Common myeloid progenitor, CD34-positive (primary cell): ENCODE measurements at regions not wholly inside any gene's neighbourhood (a gene's known extent, or its start where the extent isn't known, plus 50 kb on each side); places are given as distances from the start of the nearest gene placed in this dataset.

Source experiments
- CTCF ChIA-PET: fragments of 350-600 bp; sonication (Branson Sonifier 250); formaldehyde crosslinking; loops from one replicate; lab custom pipeline; 2021; ENCODE audit warnings: antibody characterized with exemption; lab: Charles Lee
- POLR2A ChIA-PET: fragments of 350-600 bp; sonication (Branson Sonifier 250); formaldehyde crosslinking; loops from one replicate; lab custom pipeline; 2021; ENCODE audit warnings: antibody characterized with exemption; lab: Charles Lee
- DNase-seq, 3 donors: peaks; one replicate each; pipeline versions ENCODE4 v3.0.0 to v3.0.0-alpha.2; 2013
- H3K27ac ChIP-seq, 2 experiments: 1 replicate in 1 of 2; 2 replicates in 1 of 2; pipeline ENCODE4 v1.7.0; 2013; ENCODE audit warnings: inconsistent platforms in 2 of 2, low read length in 2 of 2, mild to moderate bottlenecking in 2 of 2, low read depth in 1 of 2, moderate library complexity in 1 of 2; ENCODE audit not compliant: severe bottlenecking in 2 of 2, insufficient read depth in 1 of 2, poor library complexity in 1 of 2
- H3K27me3 ChIP-seq, 5 experiments: replicated peaks in 2 of 5; 1 replicate in 3 of 5; 2 replicates in 2 of 5; pipeline versions ENCODE4 v1.6.1 to v1.7.0; 2013; ENCODE audit warnings: low read length in 4 of 5, mild to moderate bottlenecking in 2 of 5, moderate library complexity in 2 of 5, inconsistent platforms in 1 of 5; ENCODE audit not compliant: insufficient read depth in 5 of 5, control insufficient read depth in 4 of 5
- H3K36me3 ChIP-seq, 4 experiments: 1 replicate in 2 of 4; 2 replicates in 2 of 4; pipeline versions ENCODE4 v1.6.1 to v1.7.0; 2013; ENCODE audit warnings: low read length in 3 of 4, control low read depth in 1 of 4, mild to moderate bottlenecking in 1 of 4; ENCODE audit not compliant: control insufficient read depth in 4 of 4, insufficient read depth in 4 of 4
- H3K4me1 ChIP-seq, 4 experiments: 1 replicate in 3 of 4; 2 replicates in 1 of 4; pipeline versions ENCODE4 v1.6.1 to v1.7.1; 2013; ENCODE audit warnings: low read length in 3 of 4, mild to moderate bottlenecking in 3 of 4, control low read depth in 1 of 4, inconsistent platforms in 1 of 4, moderate library complexity in 1 of 4; ENCODE audit not compliant: control insufficient read depth in 4 of 4, insufficient read depth in 4 of 4; ENCODE audit errors: control extremely low read depth in 1 of 4
- H3K4me3 ChIP-seq, 7 experiments: 1 replicate in 4 of 7; 2 replicates in 3 of 7; pipeline versions ENCODE4 v1.5.1 to v1.7.0; 2013; ENCODE audit warnings: mild to moderate bottlenecking in 7 of 7, low read length in 6 of 7, moderate library complexity in 6 of 7, inconsistent platforms in 2 of 7, low read depth in 2 of 7, control low read depth in 1 of 7; ENCODE audit not compliant: insufficient read depth in 4 of 7, control insufficient read depth in 1 of 7; ENCODE audit errors: extremely low read depth in 1 of 7
- H3K9me3 ChIP-seq, 5 experiments: 1 replicate in 4 of 5; 2 replicates in 1 of 5; pipeline versions ENCODE4 v1.6.1 to v1.7.1; 2013; ENCODE audit warnings: low read length in 4 of 5, mild to moderate bottlenecking in 2 of 5, inconsistent platforms in 1 of 5, low read depth in 1 of 5, moderate library complexity in 1 of 5; ENCODE audit not compliant: control insufficient read depth in 4 of 5, insufficient read depth in 2 of 5; ENCODE audit errors: control extremely low read depth in 1 of 5
- WGBS: methylation state at CpG from one replicate; pipeline ENCODE4 v1.1.5; 2013; ENCODE audit not compliant: insufficient coverage; 5-methylcytosine and 5-hydroxymethylcytosine counted together

DNA sequence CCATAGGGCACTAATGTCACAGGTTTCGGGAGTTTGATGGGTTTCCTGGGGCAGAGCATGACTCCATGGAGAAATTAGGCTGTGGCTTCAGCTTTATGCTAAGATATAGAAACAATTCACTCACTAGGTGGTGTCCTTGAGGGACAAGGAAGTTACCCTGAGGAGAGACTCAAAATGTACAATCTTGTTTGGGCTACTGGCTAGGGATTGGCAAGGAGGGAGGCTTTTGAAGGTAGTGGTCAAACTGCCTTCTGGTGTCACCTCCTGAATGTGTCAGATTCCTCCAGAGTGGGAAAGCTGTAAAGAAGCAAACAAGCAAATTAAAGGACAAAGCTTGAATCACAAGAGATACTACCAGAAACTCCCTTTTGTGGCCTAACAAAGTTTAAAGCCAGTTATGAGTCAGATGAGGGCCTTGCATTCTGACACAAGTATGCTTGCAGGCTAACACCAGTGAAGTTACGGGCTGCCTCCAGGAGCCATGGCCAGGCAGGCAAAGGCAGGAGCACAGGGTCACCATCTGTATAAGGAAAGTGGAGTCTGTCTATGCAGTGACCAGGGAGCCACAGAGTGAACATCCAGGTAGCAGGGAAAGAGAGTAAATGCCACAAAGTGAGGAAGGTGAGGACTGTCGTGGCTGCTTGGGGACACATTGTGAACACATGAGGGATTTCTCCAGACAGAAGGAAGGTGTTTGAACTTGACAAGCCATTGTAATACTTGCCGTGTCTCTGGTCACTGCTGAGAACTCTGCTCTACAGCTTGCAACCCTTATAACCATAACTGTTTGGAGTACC lies 107.7 kb upstream of the DTNBP1 start:
- H3K27me3 ChIP-seq, result no peaks in the 10 kb centered on the region
- H3K4me1 ChIP-seq, result no peaks in the 10 kb centered on the region
- WGBS, result 81% methylated on average over 4 of the region's 4 CpGs
- H3K4me3 ChIP-seq, result no peak overlapping the region
- ChIA-PET POLR2A (no interaction called here), CTCF (interaction anchor here (0.7 to 0.9 kb wide), 2 partner anchors 15 to 19 kb away, joined by 3 read pairs; no protein-coding TSS in a partner anchor)
- DNase-seq, result peak; percentile 21 to 39 (median 38)
- H3K27ac ChIP-seq, result no peak overlapping the region
- no peaks in the 10 kb centered on the region for H3K36me3 ChIP-seq
- no peaks in the 10 kb centered on the region for H3K9me3 ChIP-seq

DNA sequence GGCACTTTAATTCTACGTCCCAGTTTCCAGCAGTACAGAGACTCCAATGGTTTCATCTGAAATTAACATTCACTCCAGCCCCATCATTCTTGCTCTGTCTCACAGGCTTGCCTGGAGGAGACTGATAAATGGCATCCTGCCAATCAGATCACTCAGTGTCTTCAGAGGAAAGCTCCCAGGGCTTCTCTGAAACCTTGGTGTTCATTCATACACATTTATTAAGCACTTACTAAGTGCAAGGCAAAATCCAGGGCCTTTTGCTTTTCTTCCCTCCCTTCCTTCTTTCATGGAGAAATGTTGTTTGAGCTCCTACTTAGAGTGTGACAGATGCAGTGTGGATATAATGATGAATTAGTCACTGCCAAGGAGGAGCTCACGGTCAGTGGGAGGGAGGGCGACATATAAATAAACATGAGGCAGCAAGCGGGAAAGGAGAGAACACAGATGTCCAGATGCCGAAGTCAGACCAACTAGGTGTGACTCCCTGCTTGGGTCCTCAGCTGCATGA lies 106.7 kb upstream of the DTNBP1 start:
- Histone ChIP-seq H3K4me1 (no peaks in the 10 kb centered on the region), H3K36me3 (no peaks in the 10 kb centered on the region), H3K9me3 (no peaks in the 10 kb centered on the region), H3K27ac (no peak overlapping the region), H3K4me3 (no peak overlapping the region), H3K27me3 (no peaks in the 10 kb centered on the region)
- ChIA-PET CTCF (interaction anchor here (0.9 to 1.4 kb wide), 2 partner anchors 20 to 413 kb away, joined by 3 to 4 read pairs; no protein-coding TSS in a partner anchor), POLR2A (no interaction called here)
- 100% methylated on average over 5 of the region's 5 CpGs for WGBS
- DNase-seq, result no peak

DNA sequence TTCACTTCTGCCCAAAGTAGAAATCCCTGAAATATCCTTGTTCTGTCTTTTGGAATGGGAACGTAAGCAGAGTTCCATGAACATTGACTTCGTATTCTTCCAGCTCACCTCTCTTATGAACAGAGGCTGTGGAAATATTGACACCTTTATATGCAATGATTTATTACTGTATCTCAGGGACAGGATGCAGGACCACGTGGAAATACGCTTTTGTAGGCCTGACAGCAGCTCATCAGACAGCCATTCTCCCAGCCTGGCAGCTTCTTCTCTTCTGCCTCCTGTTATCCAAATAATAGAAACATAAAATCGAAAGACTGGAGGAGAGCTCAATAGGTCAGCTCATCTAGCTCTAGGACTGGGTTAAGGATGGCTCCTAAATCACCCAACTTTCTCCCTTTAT lies 106.2 kb upstream of the DTNBP1 start:
- Histone ChIP-seq H3K27ac (no peak overlapping the region), H3K4me1 (no peaks in the 10 kb centered on the region), H3K27me3 (no peaks in the 10 kb centered on the region), H3K36me3 (no peaks in the 10 kb centered on the region), H3K4me3 (no peak overlapping the region), H3K9me3 (no peaks in the 10 kb centered on the region)
- ChIA-PET POLR2A (no interaction called here), CTCF (interaction anchor here (1.4 kb wide), 1 partner anchor 414 kb away, joined by 4 read pairs; no protein-coding TSS in a partner anchor)
- WGBS, result 67% methylated on average over 2 of the region's 5 CpGs
- DNase-seq, result no peak

DNA sequence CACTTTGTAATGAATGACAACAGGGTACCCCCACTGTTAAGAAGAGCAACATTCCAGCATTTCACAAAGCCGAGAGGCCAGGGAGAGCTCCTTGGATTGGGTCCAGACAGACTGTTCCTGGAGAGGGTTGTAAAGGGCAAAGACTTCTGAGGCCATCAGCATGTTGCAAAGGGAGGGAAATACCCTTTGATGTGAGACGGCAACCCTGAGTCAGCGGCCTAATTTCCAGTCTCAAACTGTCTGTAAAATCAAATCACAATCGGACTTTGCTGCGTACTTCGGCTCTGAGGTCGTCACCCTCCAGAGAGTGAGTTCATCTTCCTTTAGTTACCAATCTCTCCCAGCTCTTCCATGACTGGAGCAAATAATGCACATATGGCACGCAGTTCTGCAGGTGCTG lies 101.0 kb upstream of the DTNBP1 start:
- POLR2A ChIA-PET, result interaction anchor here (0.6 kb wide), 1 partner anchor 54 kb away, joined by 3 read pairs; no protein-coding TSS in a partner anchor
- Histone ChIP-seq H3K9me3 (no peaks in the 10 kb centered on the region), H3K4me1 (no peaks in the 10 kb centered on the region), H3K4me3 (no peak overlapping the region), H3K36me3 (no peaks in the 10 kb centered on the region), H3K27ac (no peak overlapping the region), H3K27me3 (no peaks in the 10 kb centered on the region)
- 98% methylated on average over 8 of the region's 8 CpGs for WGBS
- CTCF ChIA-PET, result interaction anchor here (1.4 kb wide), 1 partner anchor 17 kb away, joined by 3 read pairs; no protein-coding TSS in a partner anchor
- DNase-seq, result no peak

DNA sequence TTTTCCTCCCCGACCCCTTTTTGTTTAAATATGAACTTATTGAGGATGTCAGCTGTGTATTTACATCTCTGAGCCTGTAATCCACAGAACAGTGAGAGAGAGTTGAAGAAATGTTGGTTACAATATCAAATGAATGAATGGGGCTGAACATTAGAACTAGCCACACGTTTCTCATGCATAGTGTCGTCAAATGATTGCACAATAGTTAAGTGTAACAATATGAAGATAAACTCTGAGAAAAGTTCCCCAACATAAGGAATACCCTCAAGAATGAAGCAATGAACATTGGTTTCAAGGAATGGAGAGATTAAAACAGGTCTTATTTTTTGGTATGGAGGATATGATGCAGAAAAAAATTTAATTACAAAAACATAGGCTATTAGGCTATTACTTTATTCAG lies 100.5 kb upstream of the DTNBP1 start:
- ChIA-PET POLR2A (interaction anchor here (0.6 kb wide), 1 partner anchor 53 kb away, joined by 3 read pairs; no protein-coding TSS in a partner anchor), CTCF (interaction anchor here (1.4 kb wide), 1 partner anchor 18 kb away, joined by 3 read pairs; no protein-coding TSS in a partner anchor)

DNA sequence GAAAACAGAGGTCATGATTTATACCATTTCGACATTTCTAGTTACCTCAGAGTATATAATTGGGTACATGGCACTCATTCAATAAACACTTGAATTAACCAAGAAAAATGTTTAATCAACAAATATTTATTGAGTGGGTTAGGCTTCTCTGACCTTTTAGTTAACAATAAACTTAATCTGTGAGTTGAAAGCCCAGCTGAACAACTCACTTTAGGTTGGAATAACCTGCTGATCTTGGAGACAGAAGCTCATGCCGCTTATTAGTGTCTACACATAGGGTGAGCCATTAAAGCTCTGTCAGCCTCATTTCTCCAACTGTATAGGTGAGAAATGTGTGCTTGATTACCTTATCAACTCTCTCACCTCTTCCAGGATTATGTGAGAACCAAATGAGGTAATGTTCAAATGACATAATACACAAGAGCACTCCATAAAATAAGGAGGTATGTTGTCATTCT lies 98.2 kb upstream of the DTNBP1 start:
- CTCF ChIA-PET, result no interaction called here
- no peaks in the 10 kb centered on the region for H3K36me3 ChIP-seq
- H3K27ac ChIP-seq, result no peak overlapping the region
- no peaks in the 10 kb centered on the region for H3K4me1 ChIP-seq
- peaks cover 0 to 3% (median 0%) of the 10 kb centered on the region in 5 experiments for H3K9me3 ChIP-seq
- no peaks in the 10 kb centered on the region for H3K27me3 ChIP-seq
- no peak overlapping the region for H3K4me3 ChIP-seq
- DNase-seq, result no peak
- no CpG with 5 or more reads among the region's 2 CpGs for WGBS
- POLR2A ChIA-PET, result no interaction called here

More for the DNA sequence above, 100.5 kb upstream of the DTNBP1 start:
- Histone ChIP-seq H3K9me3 (no peaks in the 10 kb centered on the region), H3K27ac (no peak overlapping the region), H3K4me1 (no peaks in the 10 kb centered on the region), H3K27me3 (no peaks in the 10 kb centered on the region), H3K36me3 (no peaks in the 10 kb centered on the region), H3K4me3 (no peak overlapping the region)
- no peak for DNase-seq
- 100% methylated on average over 2 of the region's 3 CpGs for WGBS
